HL-60 (cell line): ENCODE measurements at regions not wholly inside any gene's neighbourhood (a gene's known extent, or its start where the extent isn't known, plus 50 kb on each side); places are given as distances from the start of the nearest gene placed in this dataset.

Experiments
- DNase-seq, 2 experiments: peaks; one replicate each; pipeline ENCODE4 v3.0.0-alpha.2; 2010 to 2020; ENCODE audit warnings: low read depth in 1 of 2, low spot score in 1 of 2
- H3K27ac ChIP-seq: fragments of 250-450 bp; sonication (Bioruptor Pico); replicated peaks from 2 replicates; pipeline ENCODE4 v1.5.1; 2020; ENCODE audit warnings: mild to moderate bottlenecking, moderate library complexity
- H3K27me3 ChIP-seq: fragments of 250-450 bp; sonication (Bioruptor Pico); 2 replicates; pipeline ENCODE4 v1.5.1; 2021; ENCODE audit warnings: mild to moderate bottlenecking, moderate library complexity; ENCODE audit not compliant: insufficient read depth, poor library complexity, severe bottlenecking
- H3K4me3 ChIP-seq: replicated peaks from 2 replicates; pipeline ENCODE4 v1.5.1; 2011; ENCODE audit warnings: mild to moderate bottlenecking, control low read depth, low read length; ENCODE audit not compliant: insufficient read depth
- GABPA ChIP-seq: IDR thresholded peaks from 2 replicates; pipeline ENCODE4 v1.6.1; 2012; ENCODE audit warnings: low read depth
- POLR2AphosphoS5 ChIP-seq: IDR thresholded peaks from 2 replicates; pipeline ENCODE4 v1.6.1; 2012; ENCODE audit warnings: low read depth
- REST ChIP-seq: IDR thresholded peaks from 2 replicates; pipeline ENCODE4 v1.6.1; 2012; ENCODE audit warnings: low read depth; ENCODE audit not compliant: insufficient replicate concordance
- SPI1 ChIP-seq: IDR thresholded peaks from 2 replicates; pipeline ENCODE4 v1.6.1; 2012; ENCODE audit warnings: low read depth, mild to moderate bottlenecking, borderline replicate concordance
- TF ChIP-seq, protein P1 (sequence below): IDR thresholded peaks from one replicate; pipeline ENCODE4 v1.5.1; 2011; ENCODE audit warnings: low read length, control low read depth, inconsistent platforms; ENCODE audit not compliant: insufficient read depth

DNA sequence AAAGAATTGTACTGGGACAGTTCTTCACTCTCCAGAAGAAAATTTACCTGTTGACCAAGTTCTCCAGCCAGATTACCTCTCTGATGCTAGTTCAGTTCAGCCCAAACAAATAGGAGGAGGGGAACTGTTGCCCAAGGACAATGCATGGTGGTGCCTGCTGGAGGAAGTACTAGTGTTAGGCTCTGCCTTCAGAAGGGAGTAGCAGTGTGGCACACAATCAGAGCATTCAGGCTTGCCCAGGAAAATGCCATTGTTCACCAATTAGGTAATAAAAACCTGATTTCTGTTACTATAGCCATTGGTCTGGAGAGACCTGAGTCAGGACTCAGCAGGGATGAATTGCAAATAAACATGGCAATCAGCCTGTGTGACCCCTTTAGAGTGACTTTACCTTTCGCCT, 720.8 kb upstream of the ZNF608 start:
- no peak for DNase-seq
- Histone ChIP-seq H3K27ac (no peak overlapping the region), H3K4me3 (no peak overlapping the region), H3K27me3 (no peaks in the 10 kb centered on the region)
- TF ChIP-seq SPI1 (no peak), GABPA (no peak), REST (no peak), POLR2AphosphoS5 (no peak)
- TF ChIP-seq, protein P1, sequence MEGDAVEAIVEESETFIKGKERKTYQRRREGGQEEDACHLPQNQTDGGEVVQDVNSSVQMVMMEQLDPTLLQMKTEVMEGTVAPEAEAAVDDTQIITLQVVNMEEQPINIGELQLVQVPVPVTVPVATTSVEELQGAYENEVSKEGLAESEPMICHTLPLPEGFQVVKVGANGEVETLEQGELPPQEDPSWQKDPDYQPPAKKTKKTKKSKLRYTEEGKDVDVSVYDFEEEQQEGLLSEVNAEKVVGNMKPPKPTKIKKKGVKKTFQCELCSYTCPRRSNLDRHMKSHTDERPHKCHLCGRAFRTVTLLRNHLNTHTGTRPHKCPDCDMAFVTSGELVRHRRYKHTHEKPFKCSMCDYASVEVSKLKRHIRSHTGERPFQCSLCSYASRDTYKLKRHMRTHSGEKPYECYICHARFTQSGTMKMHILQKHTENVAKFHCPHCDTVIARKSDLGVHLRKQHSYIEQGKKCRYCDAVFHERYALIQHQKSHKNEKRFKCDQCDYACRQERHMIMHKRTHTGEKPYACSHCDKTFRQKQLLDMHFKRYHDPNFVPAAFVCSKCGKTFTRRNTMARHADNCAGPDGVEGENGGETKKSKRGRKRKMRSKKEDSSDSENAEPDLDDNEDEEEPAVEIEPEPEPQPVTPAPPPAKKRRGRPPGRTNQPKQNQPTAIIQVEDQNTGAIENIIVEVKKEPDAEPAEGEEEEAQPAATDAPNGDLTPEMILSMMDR = no peak

DNA sequence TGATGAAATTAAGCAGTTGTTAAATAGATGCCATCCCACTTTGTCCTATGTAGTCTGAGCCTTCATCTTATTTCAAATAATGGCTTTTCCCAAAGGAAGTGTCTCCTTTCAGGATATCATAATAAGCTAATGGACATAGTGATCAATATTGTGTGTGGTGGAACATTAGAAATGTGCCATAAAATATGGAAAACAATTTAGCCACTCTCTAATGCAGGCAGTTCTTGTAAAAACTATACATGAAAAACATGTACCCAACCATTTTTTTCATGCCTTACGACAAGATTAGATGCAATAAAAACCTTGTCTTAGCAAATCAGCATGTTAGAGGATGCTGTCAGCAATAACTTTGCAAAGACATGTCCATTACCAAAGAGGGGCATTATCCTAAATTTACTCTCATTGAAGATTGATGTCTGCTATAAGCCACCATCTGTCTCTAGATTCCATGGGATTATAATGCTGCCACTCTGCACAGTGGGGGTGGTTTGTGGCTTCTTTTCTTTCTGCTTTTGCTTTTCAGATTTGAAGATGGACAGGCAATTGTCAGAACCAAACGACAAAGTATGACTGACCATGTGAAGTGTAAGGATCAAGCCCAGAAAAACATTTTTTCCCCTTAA, 724.0 kb upstream of the ZNF608 start:
- TF ChIP-seq POLR2AphosphoS5 (no peak), REST (no peak), GABPA (no peak), SPI1 (no peak)
- TF ChIP-seq, protein P1 = no peak
- Histone ChIP-seq H3K27me3 (no peaks in the 10 kb centered on the region), H3K4me3 (no peak overlapping the region), H3K27ac (no peak overlapping the region)
- no peak for DNase-seq

DNA sequence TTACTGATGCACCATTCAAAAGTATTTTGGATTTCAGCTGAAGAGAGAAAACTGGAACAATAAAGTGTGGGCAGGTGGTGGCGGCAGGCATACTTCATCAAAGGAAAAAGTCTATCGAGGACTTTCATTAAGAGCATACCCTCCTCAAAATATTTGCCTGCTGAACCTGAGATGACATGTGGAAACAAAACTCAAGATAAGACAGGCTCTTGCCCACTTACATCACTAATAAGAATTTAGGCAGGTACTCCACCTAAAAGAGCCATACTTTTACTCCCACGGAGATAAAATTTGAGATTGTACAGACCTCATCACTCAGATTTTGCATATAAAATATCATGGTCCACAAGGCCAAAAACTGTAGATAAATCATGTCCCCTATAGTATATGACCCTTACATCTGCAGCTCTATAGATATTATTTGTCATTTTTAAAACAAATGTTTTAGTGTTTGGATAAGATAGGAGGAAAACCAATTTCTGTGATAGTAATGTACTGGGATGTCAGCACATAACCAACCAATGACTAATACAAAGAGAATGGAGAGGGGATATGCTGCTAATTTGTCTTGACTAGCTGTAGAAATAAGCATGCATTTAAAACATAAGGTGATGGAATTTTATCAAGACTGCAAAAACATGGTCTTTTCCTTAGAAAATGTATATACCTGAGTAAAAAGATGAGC, 730.6 kb upstream of the ZNF608 start:
- TF ChIP-seq SPI1 (no peak), REST (no peak), GABPA (no peak), POLR2AphosphoS5 (no peak)
- TF ChIP-seq, protein P1 = no peak
- no peak for DNase-seq
- Histone ChIP-seq H3K27ac (no peak overlapping the region), H3K4me3 (no peak overlapping the region), H3K27me3 (no peaks in the 10 kb centered on the region)
